ENCODE measurements at regions not wholly inside any gene's neighbourhood (a gene's known extent, or its start where the extent isn't known, plus 50 kb on each side); places are given as distances from the start of the nearest gene placed in this dataset.

GRCh38 chr3:181623924-181624694 is 87.6 kb upstream of the SOX2 start (continued):
- TF ChIP-seq ZBTB17 (tag by site-specific recombination; IDR thresholded peaks at IDR 0.05), result peak; percentile 44; the same call in 1 of the 2 replicates

- no peaks in the 10 kb centered on the region for H3K36me3 ChIP-seq (ENCODE audit: control insufficient read depth in 2 of 2, insufficient read depth in 1 of 2, low read length in 2 of 2)
- peaks cover 10% of the 10 kb centered on the region for H3K4me1 ChIP-seq (ENCODE audit: control insufficient read depth, insufficient read depth, low read length)
- no peak overlapping the region for H3K4me3 ChIP-seq (ENCODE audit: low read depth, low read length)
- CTCF ChIA-PET, result interaction anchor here (0.7 to 1.2 kb wide), 2 partner anchors 123 to 227 kb away, joined by 3 to 6 read pairs; no protein-coding TSS in a partner anchor
- peak; percentile 59; the same call in 1 of the 2 replicates for TF ChIP-seq SP7 (tag by site-specific recombination; IDR thresholded peaks at IDR 0.05)
- TF ChIP-seq ZNF510 (tag by site-specific recombination; IDR thresholded peaks at IDR 0.05; ENCODE audit: insufficient replicate concordance), result no peak
- no peak for TF ChIP-seq ZNF221 (tag by site-specific recombination; IDR thresholded peaks at IDR 0.05; ENCODE audit: borderline replicate concordance)
- TF ChIP-seq, protein P1, sequence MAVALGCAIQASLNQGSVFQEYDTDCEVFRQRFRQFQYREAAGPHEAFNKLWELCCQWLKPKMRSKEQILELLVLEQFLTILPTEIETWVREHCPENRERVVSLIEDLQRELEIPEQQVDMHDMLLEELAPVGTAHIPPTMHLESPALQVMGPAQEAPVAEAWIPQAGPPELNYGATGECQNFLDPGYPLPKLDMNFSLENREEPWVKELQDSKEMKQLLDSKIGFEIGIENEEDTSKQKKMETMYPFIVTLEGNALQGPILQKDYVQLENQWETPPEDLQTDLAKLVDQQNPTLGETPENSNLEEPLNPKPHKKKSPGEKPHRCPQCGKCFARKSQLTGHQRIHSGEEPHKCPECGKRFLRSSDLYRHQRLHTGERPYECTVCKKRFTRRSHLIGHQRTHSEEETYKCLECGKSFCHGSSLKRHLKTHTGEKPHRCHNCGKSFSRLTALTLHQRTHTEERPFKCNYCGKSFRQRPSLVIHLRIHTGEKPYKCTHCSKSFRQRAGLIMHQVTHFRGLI (tag by site-specific recombination; IDR thresholded peaks at IDR 0.05), result no peak
- no peak for TF ChIP-seq ZNF174 (tag by site-specific recombination; IDR thresholded peaks at IDR 0.05)
- TF ChIP-seq, protein P2, sequence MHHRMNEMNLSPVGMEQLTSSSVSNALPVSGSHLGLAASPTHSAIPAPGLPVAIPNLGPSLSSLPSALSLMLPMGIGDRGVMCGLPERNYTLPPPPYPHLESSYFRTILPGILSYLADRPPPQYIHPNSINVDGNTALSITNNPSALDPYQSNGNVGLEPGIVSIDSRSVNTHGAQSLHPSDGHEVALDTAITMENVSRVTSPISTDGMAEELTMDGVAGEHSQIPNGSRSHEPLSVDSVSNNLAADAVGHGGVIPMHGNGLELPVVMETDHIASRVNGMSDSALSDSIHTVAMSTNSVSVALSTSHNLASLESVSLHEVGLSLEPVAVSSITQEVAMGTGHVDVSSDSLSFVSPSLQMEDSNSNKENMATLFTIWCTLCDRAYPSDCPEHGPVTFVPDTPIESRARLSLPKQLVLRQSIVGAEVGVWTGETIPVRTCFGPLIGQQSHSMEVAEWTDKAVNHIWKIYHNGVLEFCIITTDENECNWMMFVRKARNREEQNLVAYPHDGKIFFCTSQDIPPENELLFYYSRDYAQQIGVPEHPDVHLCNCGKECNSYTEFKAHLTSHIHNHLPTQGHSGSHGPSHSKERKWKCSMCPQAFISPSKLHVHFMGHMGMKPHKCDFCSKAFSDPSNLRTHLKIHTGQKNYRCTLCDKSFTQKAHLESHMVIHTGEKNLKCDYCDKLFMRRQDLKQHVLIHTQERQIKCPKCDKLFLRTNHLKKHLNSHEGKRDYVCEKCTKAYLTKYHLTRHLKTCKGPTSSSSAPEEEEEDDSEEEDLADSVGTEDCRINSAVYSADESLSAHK (tag by site-specific recombination; IDR thresholded peaks at IDR 0.05), result no peak
- TF ChIP-seq ZNF555 (tag by site-specific recombination; conservative IDR thresholded peaks at IDR 0.05), result no peak
- H3K27ac ChIP-seq (ENCODE audit: extremely low read depth, low read depth, low read length), result no peak overlapping the region
- POLR2A ChIA-PET, result no interaction called here
- no peaks in the 10 kb centered on the region for H3K9me3 ChIP-seq (ENCODE audit: control insufficient read depth, insufficient read depth, low read depth, low read length)
Measured at GRCh38 chr3:181622365-181622764, 89.4 kb upstream of the SOX2 start.

DNA sequence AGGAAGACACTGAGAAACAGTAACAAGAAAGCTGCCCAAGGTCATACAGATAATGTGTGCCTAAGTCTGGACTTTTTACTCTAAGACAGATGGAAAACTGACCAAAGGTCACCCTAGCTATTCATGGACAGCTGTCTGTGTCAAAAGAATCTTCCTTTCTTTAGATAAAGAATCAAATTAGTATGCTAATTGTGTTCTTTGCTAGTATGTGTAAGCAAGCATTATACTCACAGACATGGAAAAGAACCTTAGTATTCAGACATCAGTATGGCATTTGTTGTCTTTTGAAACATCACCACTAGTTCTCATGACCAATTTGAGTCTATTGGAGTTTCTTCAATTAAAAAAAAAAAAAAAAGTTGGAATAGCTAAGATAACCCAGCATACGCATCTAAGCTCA is 91.8 kb upstream of the SOX2 start:
- H3K4me1 ChIP-seq (ENCODE audit: control insufficient read depth, insufficient read depth, low read length), result peaks cover 10% of the 10 kb centered on the region
- TF ChIP-seq ZNF354C (tag by site-specific recombination; IDR thresholded peaks at IDR 0.05; ENCODE audit: borderline replicate concordance, low read depth) (no peak), ZNF843 (tag by site-specific recombination; IDR thresholded peaks at IDR 0.05) (no peak), HIC1 (tag by site-specific recombination; IDR thresholded peaks at IDR 0.05) (no peak), ZSCAN4 (tag by site-specific recombination; IDR thresholded peaks at IDR 0.05) (no peak), ZBTB7A (tag by site-specific recombination; IDR thresholded peaks at IDR 0.05; ENCODE audit: low read depth) (no peak), GLIS2 (tag by site-specific recombination; IDR thresholded peaks at IDR 0.05) (no peak), ZNF350 (tag by site-specific recombination; IDR thresholded peaks at IDR 0.05) (no peak), ZBTB6 (tag by site-specific recombination; IDR thresholded peaks at IDR 0.05) (no peak), ZNF837 (tag by site-specific recombination; IDR thresholded peaks at IDR 0.05) (no peak), ZNF16 (tag by site-specific recombination; IDR thresholded peaks at IDR 0.05; ENCODE audit: low read depth) (no peak), ZNF548 (tag by site-specific recombination; IDR thresholded peaks at IDR 0.05) (no peak), TCF7L2 (IDR thresholded peaks at IDR 0.05; ENCODE audit: borderline replicate concordance, low read depth, low read length) (no peak)
- TF ChIP-seq, protein P3, sequence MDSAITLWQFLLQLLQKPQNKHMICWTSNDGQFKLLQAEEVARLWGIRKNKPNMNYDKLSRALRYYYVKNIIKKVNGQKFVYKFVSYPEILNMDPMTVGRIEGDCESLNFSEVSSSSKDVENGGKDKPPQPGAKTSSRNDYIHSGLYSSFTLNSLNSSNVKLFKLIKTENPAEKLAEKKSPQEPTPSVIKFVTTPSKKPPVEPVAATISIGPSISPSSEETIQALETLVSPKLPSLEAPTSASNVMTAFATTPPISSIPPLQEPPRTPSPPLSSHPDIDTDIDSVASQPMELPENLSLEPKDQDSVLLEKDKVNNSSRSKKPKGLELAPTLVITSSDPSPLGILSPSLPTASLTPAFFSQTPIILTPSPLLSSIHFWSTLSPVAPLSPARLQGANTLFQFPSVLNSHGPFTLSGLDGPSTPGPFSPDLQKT (IDR thresholded peaks at IDR 0.05; ENCODE audit: borderline replicate concordance, low read depth, low read length), result no peak
- POLR2A ChIA-PET, result no interaction called here

More for the DNA sequence above, 91.8 kb upstream of the SOX2 start:
- Histone ChIP-seq H3K9me3 (ENCODE audit: control insufficient read depth, insufficient read depth, low read depth, low read length) (no peaks in the 10 kb centered on the region), H3K4me3 (ENCODE audit: low read depth, low read length) (no peak overlapping the region), H3K36me3 (ENCODE audit: control insufficient read depth in 2 of 2, insufficient read depth in 1 of 2, low read length in 2 of 2) (no peaks in the 10 kb centered on the region), H3K27ac (ENCODE audit: extremely low read depth, low read depth, low read length) (no peak overlapping the region)
- CTCF ChIA-PET, result no interaction called here

Measured in HEK293 (cell line).